ENCODE measurements at regions not wholly inside any gene's neighbourhood (a gene's known extent, or its start where the extent isn't known, plus 50 kb on each side); places are given as distances from the start of the nearest gene placed in this dataset.

DNA sequence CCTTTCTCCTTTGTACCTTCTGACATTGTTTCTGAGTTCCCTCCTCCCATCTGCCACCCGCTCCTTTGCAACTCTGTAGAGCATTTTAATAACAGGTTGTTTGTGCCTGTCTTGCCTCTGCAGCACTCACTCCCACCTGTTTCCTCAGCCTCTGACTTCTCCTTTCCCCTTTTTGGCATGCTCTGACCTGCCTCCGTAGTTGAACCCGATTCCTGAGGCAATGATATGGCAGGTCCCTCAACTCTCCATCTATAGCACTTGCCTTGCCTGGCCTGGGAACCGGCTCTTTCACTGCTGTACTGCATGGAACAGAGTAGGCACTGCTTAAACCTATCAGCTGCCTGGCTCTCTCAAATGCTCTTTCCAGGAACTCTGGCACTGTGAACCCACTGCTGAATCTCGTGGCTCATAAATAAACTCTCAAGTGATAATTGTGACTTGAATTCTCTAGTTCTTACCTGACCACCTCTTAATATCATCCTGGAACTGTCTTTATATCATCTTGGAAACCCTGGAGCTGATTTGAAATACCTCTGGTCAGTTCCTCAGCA is 50.3 kb downstream of the UTRN start:
- DNase-seq, result no peak

GRCh38 chr6:144335914-144336313 is 50.8 kb downstream of the UTRN start:
- DNase-seq, result no peak

GRCh38 chr6:144336900-144337299 is 51.8 kb downstream of the UTRN start:
- DNase-seq, result no peak

- no peak for DNase-seq
Measured at GRCh38 chr6:144338474-144338873, 53.3 kb downstream of the UTRN start.

- DNase-seq, result no peak
Measured at GRCh38 chr6:144338951-144339700, 54.0 kb downstream of the UTRN start.

DNA sequence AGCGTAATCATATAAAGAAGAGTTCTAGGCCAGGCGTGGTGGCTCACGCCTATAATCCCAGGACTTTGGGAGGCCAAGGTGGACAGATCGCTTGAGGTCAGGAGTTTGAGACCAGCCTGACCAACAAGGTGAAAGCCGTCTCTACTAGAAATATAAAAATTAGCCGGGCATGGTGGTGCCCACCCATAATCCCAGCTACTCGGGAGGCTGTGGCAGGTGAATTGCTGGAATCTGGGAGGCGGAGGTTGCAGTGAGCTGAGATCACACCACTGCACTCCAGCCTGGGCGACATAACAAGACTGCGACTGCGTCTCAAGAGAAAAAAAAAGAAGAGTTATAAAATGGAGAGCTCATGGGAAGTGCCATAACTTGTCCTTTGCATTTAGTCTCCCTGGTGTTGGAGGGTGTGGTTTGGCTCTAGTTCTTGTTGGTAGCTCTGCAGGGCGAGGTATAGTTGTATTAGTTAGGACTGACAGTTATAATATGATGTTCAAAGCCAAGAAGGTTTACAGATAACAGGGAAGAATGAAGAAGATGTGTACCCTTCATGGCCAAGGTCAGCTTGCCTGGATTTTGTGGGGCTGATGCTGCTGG is 54.8 kb downstream of the UTRN start:
- no peak for DNase-seq

- no peak for DNase-seq
Measured at GRCh38 chr6:144340541-144341371, 55.6 kb downstream of the UTRN start.

GRCh38 chr6:144341831-144342527 is 56.8 kb downstream of the UTRN start:
- DNase-seq, result no peak

GRCh38 chr6:144343701-144344428 is 58.7 kb downstream of the UTRN start:
- DNase-seq, result no peak

DNA sequence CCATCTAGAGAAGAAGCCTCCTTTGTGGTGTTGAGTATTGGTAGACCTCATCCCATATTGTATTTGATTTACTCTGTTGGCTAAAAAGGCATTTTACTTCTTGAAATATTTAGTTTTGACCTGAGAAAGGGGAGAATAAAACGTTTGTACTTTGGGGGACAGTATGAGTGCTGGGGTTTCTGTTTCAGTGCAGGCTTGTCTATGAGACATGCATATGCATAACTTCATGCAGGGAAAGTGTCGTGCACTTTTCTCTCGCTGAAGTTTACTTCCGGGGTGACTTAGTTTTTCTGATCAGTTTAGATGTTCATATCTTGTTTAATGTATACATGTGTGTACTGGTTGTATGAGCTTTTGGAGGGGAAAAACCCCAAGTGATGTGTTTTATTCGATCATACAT is 59.5 kb downstream of the UTRN start:
- DNase-seq, result no peak

DNA sequence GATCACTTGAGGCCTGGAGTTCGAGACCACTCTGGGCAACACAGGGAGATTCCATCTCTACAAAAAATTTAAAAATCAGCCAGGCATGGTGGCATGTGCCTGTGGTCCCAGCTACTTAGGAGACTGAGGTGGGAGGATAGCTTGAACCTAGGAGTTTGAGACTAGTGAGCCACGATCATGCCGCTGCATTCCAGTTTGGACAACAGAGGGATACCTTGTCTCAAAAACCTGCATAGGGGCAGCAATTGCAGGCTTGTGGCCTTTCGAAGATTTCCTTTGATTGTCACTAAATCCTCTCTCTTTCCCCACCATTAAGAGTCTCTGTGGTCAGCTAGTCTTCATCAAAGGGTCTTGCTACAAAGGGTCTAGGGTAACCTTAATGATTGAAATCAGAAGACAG is 60.3 kb downstream of the UTRN start:
- no peak for DNase-seq

DNA sequence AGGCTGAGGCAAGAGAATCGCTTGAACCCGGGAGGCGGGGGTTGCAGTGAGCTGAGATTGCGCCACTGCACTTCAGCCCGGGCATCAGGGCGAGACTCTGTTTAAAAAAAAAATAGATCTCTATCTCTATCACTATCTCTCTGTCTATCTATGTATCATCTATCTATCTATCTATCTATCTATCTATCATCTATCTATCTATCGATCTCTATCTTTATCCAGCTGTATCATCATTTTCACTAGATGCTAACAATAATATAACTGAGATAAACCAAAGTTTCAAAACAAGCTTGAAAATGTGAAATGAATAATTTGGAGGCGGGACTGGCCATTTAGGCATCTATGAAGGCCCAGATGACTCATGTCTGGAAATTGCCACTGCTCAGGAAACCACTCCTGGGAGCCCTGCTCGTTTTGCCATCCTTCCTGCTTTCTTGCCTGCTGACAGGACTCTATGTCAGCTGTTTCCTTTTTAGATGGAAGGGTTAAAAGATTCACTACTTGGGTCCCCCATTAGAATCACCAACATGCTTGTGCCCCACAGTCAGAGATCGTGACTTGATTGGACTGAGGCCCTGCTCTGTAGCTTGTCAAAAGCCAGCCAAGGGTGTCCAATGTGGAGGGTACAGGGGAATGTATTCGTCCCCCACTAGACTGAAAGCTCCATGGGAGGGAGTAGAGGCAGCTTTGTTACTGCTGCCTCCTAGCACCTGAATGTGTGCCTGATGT is 61.7 kb downstream of the UTRN start:
- peak; percentile 81 for DNase-seq

DNA sequence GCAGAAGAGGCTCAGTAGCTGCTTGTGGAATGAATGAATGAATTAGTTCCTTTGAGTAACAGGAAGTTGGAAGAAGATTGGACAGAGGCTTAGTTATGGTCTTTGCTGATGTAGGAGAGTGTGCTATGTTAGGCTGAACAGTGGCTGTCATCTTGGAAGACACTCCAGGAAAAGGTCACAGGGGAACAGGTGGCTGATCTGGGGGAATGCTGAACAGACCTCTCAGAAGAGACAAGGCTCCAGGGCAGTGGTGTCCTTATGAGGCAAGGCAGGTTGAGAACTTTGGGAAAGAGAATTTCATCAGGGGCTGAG is 62.3 kb downstream of the UTRN start:
- DNase-seq, result no peak

GRCh38 chr6:144347933-144348332 is 62.8 kb downstream of the UTRN start:
- no peak for DNase-seq

- DNase-seq, result peak; percentile 47
Measured at GRCh38 chr6:144349690-144350527, 64.8 kb downstream of the UTRN start.

- DNase-seq, result no peak
Measured at GRCh38 chr6:144350528-144350880, 65.4 kb downstream of the UTRN start.

GRCh38 chr6:144351379-144352127 is 66.4 kb downstream of the UTRN start:
- no peak for DNase-seq

GRCh38 chr6:144352331-144352730 is 67.2 kb downstream of the UTRN start:
- DNase-seq, result no peak

DNA sequence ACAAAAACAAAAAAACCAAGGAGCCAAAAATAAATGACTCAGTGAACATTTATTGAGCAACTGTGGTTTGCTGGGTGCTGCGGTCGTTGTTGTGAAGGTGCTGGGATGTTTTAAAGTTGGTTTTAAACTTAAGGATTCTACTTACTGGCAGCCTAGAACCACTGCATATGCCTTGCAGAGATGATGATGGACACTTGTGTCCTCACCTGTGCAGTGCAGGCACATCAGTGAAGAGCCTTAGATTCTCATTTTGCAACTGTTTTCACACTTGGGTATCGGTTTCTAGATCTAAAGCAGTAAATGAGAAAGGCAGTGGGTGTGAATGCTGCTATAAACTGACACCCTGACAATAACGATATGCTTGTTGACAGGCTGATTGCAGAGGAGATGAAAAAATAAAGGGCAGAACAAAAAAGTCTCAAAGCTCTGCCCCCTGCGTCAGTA is 68.8 kb downstream of the UTRN start:
- no peak for DNase-seq

DNA sequence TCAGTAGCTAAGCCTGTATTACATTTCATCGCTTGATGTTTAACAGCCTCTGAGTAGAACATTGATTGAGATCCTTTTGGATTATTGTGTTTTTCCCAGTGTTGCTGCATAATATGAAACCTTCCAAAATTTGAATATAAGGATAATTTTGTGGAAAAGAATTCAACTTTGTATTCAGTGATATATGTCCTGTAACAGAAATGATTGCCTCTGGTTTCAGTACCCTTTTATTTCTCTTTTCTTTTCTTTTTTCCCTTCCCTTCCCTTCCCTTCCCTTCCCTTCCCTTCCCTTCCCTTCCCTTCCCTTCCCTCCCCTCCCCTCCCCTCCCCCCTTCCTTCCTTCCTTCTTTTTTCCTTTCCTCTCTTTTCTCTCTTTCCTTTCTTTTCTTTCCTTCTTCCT is 74.6 kb downstream of the UTRN start:
- no peak for DNase-seq
